ENCODE measurements at regions not wholly inside any gene's neighbourhood (a gene's known extent, or its start where the extent isn't known, plus 50 kb on each side); places are given as distances from the start of the nearest gene placed in this dataset.
"Not testable (repeated sequence)": the region's sequence is repeated elsewhere in the genome, so short reads cannot be mapped to it uniquely, and the experiment has no call there.

DNA sequence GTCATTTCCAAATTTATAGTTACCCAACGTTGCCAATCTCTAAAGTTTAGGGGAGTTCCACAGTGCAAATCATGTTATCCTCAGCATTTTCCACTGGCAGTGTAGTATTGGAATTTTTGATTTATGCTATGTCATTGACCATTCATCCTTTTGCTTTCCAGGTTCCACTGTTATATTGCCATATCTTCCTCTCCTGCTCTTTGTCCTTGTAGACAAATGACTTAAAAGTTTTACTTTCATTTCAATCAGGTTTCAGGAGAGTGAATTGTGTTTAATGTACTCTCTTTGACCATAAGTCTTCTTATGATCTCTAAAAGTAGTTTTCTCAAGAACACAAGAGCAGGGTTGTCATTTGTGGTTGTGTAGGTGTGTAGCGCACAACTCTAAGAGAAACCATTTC, 274.6 kb downstream of the COG6 start:
- Histone ChIP-seq H3K14ac (ENCODE audit: low read length) (no peak overlapping the region), H3K4me3 (ENCODE audit: low read depth, low read length) (no peak overlapping the region), H3K79me2 (ENCODE audit: control insufficient read depth, insufficient read depth, low read length, poor library complexity) (no peaks in the 10 kb centered on the region), H3K36me3 (ENCODE audit: control insufficient read depth in 1 of 2, insufficient read depth in 2 of 2, low read length in 2 of 2) (peaks cover 0 to 5% of the 10 kb centered on the region in 2 experiments), H3K18ac (ENCODE audit: low read length) (no peak overlapping the region), H3K27me3 (ENCODE audit: insufficient read depth, low read length) (no peaks in the 10 kb centered on the region), H2BK5ac (ENCODE audit: low read depth, low read length, poor library complexity) (peak overlapping the region; percentile 86), H2AFZ (ENCODE audit: insufficient read depth, low read length, poor library complexity) (no peak overlapping the region), H3K23ac (ENCODE audit: low read length) (no peak overlapping the region), H2BK120ac (ENCODE audit: insufficient read depth, low read length, poor library complexity) (peak overlapping the region; percentile 58), H4K91ac (ENCODE audit: low read depth, low read length) (no peak overlapping the region), H4K8ac (ENCODE audit: low read depth, low read length) (no peak overlapping the region), H3K4me2 (ENCODE audit: low read length) (no peak overlapping the region), H4K12ac (ENCODE audit: low read depth, low read length) (no peak overlapping the region), H3K4ac (ENCODE audit: low read depth, low read length) (no peak overlapping the region), H3K9me3 (ENCODE audit: insufficient read depth, low read depth, low read length) (peaks cover 5% of the 10 kb centered on the region), H3K79me1 (ENCODE audit: low read length) (peaks cover 5% of the 10 kb centered on the region), H2BK12ac (ENCODE audit: low read length) (no peak overlapping the region), H3K9ac (ENCODE audit: low read length) (no peak overlapping the region), H3K27ac (ENCODE audit: low read depth, low read length) (peak overlapping the region; percentile 73), H3K4me1 (ENCODE audit: control insufficient read depth in 1 of 2, insufficient read depth in 2 of 2, low read length in 2 of 2) (peaks cover 0 to 3% of the 10 kb centered on the region in 2 experiments), H2AK5ac (ENCODE audit: low read length) (no peak overlapping the region)
- DNase-seq, result no peak
- WGBS (ENCODE audit: extremely low coverage, insufficient coverage, insufficient read length), result no CpG with 5 or more reads among the region's 2 CpGs

- H2AFZ ChIP-seq (ENCODE audit: insufficient read depth, low read length, poor library complexity), result no peak overlapping the region
- no CpG with 5 or more reads among the region's 6 CpGs for WGBS (ENCODE audit: extremely low coverage, insufficient coverage, insufficient read length)
- no peak overlapping the region for H3K18ac ChIP-seq (ENCODE audit: low read length)
- H3K27ac ChIP-seq (ENCODE audit: low read depth, low read length), result no peak overlapping the region
- H2BK120ac ChIP-seq (ENCODE audit: insufficient read depth, low read length, poor library complexity), result peak overlapping the region; percentile 38
- no peak overlapping the region for H3K4ac ChIP-seq (ENCODE audit: low read depth, low read length)
- no peaks in the 10 kb centered on the region for H3K79me2 ChIP-seq (ENCODE audit: control insufficient read depth, insufficient read depth, low read length, poor library complexity)
- H3K79me1 ChIP-seq (ENCODE audit: low read length), result peaks cover 5% of the 10 kb centered on the region
- H3K9ac ChIP-seq (ENCODE audit: low read length), result no peak overlapping the region
- peaks cover 0 to 3% of the 10 kb centered on the region in 2 experiments for H3K4me1 ChIP-seq (ENCODE audit: control insufficient read depth in 1 of 2, insufficient read depth in 2 of 2, low read length in 2 of 2)
- no peak overlapping the region for H3K4me3 ChIP-seq (ENCODE audit: low read depth, low read length)
- no peak overlapping the region for H3K23ac ChIP-seq (ENCODE audit: low read length)
- H4K8ac ChIP-seq (ENCODE audit: low read depth, low read length), result peak overlapping the region; percentile 43
- H4K91ac ChIP-seq (ENCODE audit: low read depth, low read length), result peak overlapping the region; percentile 35
- H3K36me3 ChIP-seq (ENCODE audit: control insufficient read depth in 1 of 2, insufficient read depth in 2 of 2, low read length in 2 of 2), result peaks cover 0 to 5% of the 10 kb centered on the region in 2 experiments
- no peak overlapping the region for H3K14ac ChIP-seq (ENCODE audit: low read length)
- H2BK12ac ChIP-seq (ENCODE audit: low read length), result peak overlapping the region; percentile 73
- H4K12ac ChIP-seq (ENCODE audit: low read depth, low read length), result no peak overlapping the region
- no peak for DNase-seq
- H3K9me3 ChIP-seq (ENCODE audit: insufficient read depth, low read depth, low read length), result peaks cover 3% of the 10 kb centered on the region
- H3K27me3 ChIP-seq (ENCODE audit: insufficient read depth, low read length), result no peaks in the 10 kb centered on the region
- H2BK5ac ChIP-seq (ENCODE audit: low read depth, low read length, poor library complexity), result peak overlapping the region; percentile 64
- H3K4me2 ChIP-seq (ENCODE audit: low read length), result no peak overlapping the region
- no peak overlapping the region for H2AK5ac ChIP-seq (ENCODE audit: low read length)
Measured at GRCh38 chr13:39930544-39931444, 275.3 kb downstream of the COG6 start.

- Histone ChIP-seq H3K27me3 (ENCODE audit: insufficient read depth, low read length) (no peaks in the 10 kb centered on the region), H3K14ac (ENCODE audit: low read length) (no peak overlapping the region), H2AK5ac (ENCODE audit: low read length) (no peak overlapping the region), H2BK12ac (ENCODE audit: low read length) (peak overlapping the region; percentile 73), H3K4me3 (ENCODE audit: low read depth, low read length) (no peak overlapping the region), H3K23ac (ENCODE audit: low read length) (no peak overlapping the region), H2BK5ac (ENCODE audit: low read depth, low read length, poor library complexity) (peak overlapping the region; percentile 64), H4K8ac (ENCODE audit: low read depth, low read length) (peak overlapping the region; percentile 43), H3K36me3 (ENCODE audit: control insufficient read depth in 1 of 2, insufficient read depth in 2 of 2, low read length in 2 of 2) (peaks cover 0 to 1% of the 10 kb centered on the region in 2 experiments), H3K4me2 (ENCODE audit: low read length) (no peak overlapping the region), H2AFZ (ENCODE audit: insufficient read depth, low read length, poor library complexity) (no peak overlapping the region), H3K4ac (ENCODE audit: low read depth, low read length) (no peak overlapping the region), H3K4me1 (ENCODE audit: control insufficient read depth in 1 of 2, insufficient read depth in 2 of 2, low read length in 2 of 2) (peaks cover 0 to 3% of the 10 kb centered on the region in 2 experiments), H3K27ac (ENCODE audit: low read depth, low read length) (no peak overlapping the region), H2BK120ac (ENCODE audit: insufficient read depth, low read length, poor library complexity) (peak overlapping the region; percentile 38), H3K9ac (ENCODE audit: low read length) (no peak overlapping the region), H4K91ac (ENCODE audit: low read depth, low read length) (peak overlapping the region; percentile 35), H3K18ac (ENCODE audit: low read length) (no peak overlapping the region), H3K79me2 (ENCODE audit: control insufficient read depth, insufficient read depth, low read length, poor library complexity) (no peaks in the 10 kb centered on the region), H4K12ac (ENCODE audit: low read depth, low read length) (no peak overlapping the region), H3K79me1 (ENCODE audit: low read length) (peaks cover 5% of the 10 kb centered on the region), H3K9me3 (ENCODE audit: insufficient read depth, low read depth, low read length) (no peaks in the 10 kb centered on the region)
- WGBS (ENCODE audit: extremely low coverage, insufficient coverage, insufficient read length), result no CpG with 5 or more reads among the region's 2 CpGs
- DNase-seq, result no peak
Measured at GRCh38 chr13:39931505-39931904, 276.0 kb downstream of the COG6 start.

DNA sequence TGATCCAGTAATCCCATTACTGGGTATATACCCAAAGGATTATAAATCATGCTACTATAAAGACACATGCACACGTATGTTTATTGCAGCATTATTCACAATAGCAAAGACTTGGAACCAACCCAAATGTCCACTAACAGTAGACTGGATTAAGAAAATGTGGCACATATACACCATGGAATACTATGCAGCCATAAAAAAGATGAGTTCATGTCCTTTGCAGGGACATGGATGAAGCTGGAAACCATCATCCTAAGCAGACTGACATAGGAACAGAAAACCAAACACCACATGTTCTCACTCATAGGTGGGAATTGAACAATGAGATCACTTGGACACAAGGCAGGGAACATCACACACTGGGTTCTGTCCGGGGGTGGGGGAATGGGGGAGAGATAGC, 277.1 kb downstream of the COG6 start:
- not testable (repeated sequence) for H2AK5ac ChIP-seq (ENCODE audit: low read length); H3K14ac ChIP-seq (ENCODE audit: low read length); H3K9ac ChIP-seq (ENCODE audit: low read length); H3K4me2 ChIP-seq (ENCODE audit: low read length); H4K12ac ChIP-seq (ENCODE audit: low read depth, low read length); H2BK120ac ChIP-seq (ENCODE audit: insufficient read depth, low read length, poor library complexity); H3K36me3 ChIP-seq (ENCODE audit: control insufficient read depth in 1 of 2, insufficient read depth in 2 of 2, low read length in 2 of 2); H3K9me3 ChIP-seq (ENCODE audit: insufficient read depth, low read depth, low read length); H3K18ac ChIP-seq (ENCODE audit: low read length); H3K4ac ChIP-seq (ENCODE audit: low read depth, low read length); H4K8ac ChIP-seq (ENCODE audit: low read depth, low read length); H3K79me2 ChIP-seq (ENCODE audit: control insufficient read depth, insufficient read depth, low read length, poor library complexity); H3K27ac ChIP-seq (ENCODE audit: low read depth, low read length); H2BK12ac ChIP-seq (ENCODE audit: low read length); H4K91ac ChIP-seq (ENCODE audit: low read depth, low read length); H3K79me1 ChIP-seq (ENCODE audit: low read length); H3K23ac ChIP-seq (ENCODE audit: low read length); H3K27me3 ChIP-seq (ENCODE audit: insufficient read depth, low read length); H3K4me3 ChIP-seq (ENCODE audit: low read depth, low read length); DNase-seq; H3K4me1 ChIP-seq (ENCODE audit: control insufficient read depth in 1 of 2, insufficient read depth in 2 of 2, low read length in 2 of 2); H2AFZ ChIP-seq (ENCODE audit: insufficient read depth, low read length, poor library complexity); H2BK5ac ChIP-seq (ENCODE audit: low read depth, low read length, poor library complexity)
- WGBS (ENCODE audit: extremely low coverage, insufficient coverage, insufficient read length), result no CpG with 5 or more reads among the region's 2 CpGs

Data from trophoblast cell (in vitro differentiated cells and primary cell).